DMS79 treated with DMSO at 0.1 percent for 48 hours (cell line): ENCODE measurements at regions not wholly inside any gene's neighbourhood (a gene's known extent, or its start where the extent isn't known, plus 50 kb on each side); places are given as distances from the start of the nearest gene placed in this dataset.
"Not testable (repeated sequence)": the region's sequence is repeated elsewhere in the genome, so short reads cannot be mapped to it uniquely, and the experiment has no call there.

ENCODE experiments used
- DNase-seq: peaks from one replicate; lab custom pipeline; 2025; lab: John Stamatoyannopoulos, UW

DNA sequence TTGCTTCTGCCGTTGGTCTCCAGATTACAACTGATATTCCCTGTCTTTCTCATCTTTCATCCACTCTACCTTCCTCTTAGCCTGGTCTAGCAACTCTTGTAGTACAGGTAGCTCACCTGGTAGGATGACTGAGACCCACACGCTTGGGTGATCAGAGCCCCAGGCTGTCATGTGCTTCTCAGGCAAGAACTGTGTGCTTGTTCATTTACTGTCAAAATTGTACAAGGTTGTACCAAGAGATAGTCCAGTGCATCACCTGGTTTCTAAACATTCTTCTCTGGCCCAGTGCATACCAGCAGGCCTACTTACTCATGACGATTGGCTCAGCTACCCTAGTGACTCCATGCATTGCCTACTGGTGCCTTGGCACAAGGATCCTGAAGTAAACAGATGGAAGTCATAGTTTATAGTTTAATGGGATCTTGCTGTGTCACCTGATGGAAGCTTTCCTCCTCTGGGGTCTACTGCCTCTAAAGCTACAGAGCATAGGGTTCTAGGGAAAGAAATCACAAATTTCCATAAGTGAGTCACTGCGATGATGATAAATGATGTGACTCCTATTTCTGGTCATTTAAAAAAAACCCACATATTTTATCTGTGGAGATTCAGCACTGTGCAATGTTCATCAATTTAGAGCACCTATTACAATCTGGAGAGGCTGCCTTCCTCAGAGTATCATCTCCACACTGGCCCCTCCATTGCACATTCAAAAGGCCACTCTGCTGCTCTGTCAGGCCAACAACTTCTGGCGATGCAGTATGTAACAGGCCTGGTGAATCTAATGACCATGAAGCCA, 481.8 kb upstream of the MEIS1 start:
- no peak for DNase-seq

DNA sequence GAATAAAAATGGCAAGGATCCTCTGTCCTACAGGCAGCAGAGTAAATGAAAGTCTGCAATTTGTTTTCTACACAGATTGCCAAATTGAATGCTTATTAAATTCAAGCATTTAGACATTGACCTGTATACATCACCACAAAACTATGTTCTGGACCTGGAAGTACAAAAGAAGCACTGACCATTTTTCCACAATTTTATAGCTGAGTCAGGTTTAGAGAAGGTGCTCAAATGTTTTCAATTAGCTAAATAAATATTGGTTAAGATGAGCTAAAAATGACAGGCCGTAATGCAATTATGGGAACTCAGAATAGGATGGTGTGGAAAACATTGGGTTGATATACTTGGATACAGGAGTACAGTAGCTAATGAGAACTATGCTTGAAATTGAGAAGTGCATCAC, 490.7 kb upstream of the MEIS1 start:
- no peak for DNase-seq

DNA sequence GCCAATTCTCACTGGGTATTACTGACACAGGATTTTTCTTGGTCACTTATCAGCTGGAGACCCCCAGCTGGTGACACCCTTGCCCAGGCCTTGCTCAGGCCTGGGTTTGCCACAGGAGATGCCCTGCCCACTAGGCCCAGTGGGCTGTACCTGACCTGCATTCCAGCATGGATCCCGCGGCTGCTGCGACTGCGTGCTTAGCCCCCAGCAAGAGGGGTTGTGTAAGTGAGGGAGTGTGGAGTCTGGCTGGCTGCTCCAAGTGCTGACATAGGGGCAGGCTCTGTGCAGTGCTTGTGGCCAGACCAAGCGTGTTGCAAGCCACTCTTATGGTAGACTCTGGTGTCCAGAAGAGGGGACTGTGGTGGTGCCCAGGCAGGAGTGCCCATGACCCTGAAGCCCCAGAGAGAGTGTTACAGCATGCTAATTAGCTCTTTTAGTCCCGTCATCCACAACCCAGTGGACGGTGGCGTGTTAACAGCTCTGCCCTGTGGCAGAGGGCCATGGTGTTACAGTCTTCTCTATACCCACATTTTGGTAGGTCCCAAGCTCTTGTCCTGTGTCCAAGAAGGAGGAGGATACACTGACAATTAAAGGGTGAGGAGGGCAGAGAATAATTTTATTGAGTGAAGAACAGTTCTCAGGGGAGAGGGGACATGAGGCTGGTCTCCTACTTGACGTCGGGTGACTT, 491.7 kb upstream of the MEIS1 start:
- DNase-seq, result no peak

GRCh38 chr2:65940856-65941255, 494.1 kb upstream of the MEIS1 start:
- no peak for DNase-seq

DNA sequence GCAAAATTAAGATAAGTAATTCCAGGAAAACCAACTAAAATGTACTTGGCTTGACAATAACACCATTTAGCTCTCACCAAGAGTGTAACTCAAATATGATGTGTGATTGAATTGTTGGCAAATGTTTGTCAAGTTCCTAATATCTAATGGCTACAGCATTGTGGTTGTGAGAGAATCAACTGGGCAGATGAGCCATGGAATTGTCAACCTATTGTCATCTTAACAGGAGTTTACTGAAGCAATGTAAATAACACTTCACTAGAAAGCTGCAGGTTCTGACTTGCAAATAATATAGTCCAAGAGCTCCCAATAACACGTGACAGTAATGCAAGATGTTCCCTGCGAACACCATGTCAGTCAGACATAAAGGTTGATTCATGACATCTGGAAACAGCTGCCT, 495.2 kb upstream of the MEIS1 start:
- no peak for DNase-seq

DNA sequence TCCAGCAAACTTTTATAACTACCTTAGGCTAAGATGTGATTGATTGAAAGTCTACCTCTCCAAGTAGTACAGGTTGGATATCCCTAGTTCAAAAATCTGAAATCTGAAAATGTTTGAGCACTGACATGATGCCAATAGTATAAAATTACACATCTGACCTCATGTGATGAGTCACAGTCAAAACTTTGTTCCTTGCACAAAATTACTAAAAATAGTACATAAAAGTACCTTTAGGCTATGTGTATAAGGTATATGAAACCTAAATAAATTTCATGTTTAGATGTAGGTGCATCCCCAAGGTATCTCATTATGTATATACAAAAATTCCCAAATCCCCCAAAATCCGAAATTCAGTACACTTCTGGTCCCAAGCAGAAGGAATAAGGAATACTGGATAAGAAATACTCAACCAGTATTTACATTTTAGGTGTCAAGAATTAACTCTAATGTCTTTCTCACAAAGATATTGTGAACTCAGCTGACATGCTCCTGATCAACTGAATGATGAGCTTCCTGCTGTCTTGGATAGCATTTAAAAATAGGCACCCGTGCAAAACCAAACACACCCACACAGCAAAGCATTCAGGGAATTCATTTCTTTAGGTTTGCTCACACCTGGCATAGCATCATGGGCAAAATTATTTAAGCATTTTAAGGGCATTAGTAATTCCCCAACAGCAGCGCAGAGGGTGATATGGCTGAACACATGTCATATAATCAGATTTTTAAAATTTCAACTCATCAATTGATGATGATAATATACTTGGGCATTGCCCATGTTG, 497.4 kb upstream of the MEIS1 start:
- no peak for DNase-seq

- no peak for DNase-seq
These were observed 499.8 kb upstream of the MEIS1 start for GRCh38 chr2:65934992-65935629.

DNA sequence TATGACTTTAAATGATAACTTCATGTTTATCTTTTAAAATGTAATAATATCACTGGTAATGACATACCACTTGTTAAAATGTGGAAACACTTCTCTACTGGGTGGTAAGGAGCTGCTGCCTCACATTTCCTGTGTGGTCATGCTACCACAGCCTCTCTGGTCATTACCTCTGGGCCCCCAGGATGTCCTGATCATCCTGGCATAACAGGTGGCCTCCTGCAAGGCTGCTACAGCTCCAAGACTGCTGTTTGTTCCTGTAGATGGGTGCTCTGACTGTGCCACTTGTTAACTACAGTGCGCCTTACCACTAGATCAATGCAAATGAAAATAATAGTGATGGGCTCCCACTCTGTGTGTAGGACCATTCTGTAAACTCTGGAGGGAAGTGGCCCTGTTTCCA, 500.2 kb upstream of the SPRED2 start:
- no peak for DNase-seq

DNA sequence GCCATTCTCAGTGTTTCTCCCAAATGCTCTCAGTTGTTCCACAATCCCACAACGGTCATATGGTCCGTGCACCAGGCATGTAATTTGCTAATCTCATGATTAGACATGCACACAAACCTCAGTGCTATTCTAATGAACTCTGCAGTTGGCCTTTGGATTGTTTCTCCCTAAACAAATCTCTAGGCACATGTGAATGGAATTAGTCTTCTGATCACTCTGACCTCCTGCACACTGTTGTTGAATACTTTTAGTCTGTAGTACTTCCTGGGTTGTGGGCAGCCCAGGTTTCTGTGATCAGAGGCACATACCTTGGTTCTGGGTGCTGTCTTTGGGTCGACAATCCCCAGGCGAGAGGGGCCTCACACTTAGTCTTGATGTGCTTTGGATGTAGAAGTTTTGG, 498.7 kb upstream of the SPRED2 start:
- no peak for DNase-seq

DNA sequence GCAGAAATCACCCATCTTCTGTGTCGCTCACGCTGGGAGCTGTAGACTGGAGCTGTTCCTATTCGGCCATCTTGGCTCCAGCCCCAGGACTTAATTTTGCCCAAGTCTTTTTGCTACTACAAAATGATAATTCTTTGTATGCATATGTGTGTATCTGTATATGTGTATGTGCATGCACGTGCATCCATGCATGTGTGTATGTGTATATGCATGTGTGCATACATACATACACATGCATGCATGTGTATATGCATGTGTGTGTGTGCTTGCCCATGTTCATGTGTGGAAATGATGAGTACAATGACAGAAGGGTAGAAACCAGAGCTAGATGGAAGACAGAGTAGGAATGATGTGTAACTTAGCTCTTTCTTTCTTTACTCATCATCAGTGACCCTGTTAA, 497.9 kb upstream of the SPRED2 start:
- no peak for DNase-seq

- not testable (repeated sequence) for DNase-seq
These were observed 497.3 kb upstream of the SPRED2 start for GRCh38 chr2:65929664-65930063.

GRCh38 chr2:65922794-65923193, 490.4 kb upstream of the SPRED2 start:
- DNase-seq, result no peak

GRCh38 chr2:65922030-65922429, 489.6 kb upstream of the SPRED2 start:
- no peak for DNase-seq

DNA sequence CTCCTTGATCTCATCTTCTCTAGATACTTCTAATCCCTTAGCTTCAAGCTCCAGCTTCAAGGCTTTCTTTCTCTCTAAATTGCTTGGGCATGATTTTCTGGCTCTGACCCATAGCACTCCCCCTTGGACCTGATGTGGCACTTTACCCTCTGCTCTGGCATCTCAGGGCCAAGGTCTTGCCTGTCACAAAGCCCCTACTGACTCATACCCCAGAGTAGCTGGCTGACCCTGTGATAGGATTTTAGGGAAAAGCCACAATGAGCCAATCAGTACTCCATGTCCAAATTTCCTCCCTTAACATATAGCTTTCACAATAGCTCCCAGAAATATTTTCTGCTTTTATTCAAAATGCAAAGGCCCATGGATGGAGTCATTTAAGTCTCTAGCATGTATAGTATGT, 488.7 kb upstream of the SPRED2 start:
- DNase-seq, result no peak

DNA sequence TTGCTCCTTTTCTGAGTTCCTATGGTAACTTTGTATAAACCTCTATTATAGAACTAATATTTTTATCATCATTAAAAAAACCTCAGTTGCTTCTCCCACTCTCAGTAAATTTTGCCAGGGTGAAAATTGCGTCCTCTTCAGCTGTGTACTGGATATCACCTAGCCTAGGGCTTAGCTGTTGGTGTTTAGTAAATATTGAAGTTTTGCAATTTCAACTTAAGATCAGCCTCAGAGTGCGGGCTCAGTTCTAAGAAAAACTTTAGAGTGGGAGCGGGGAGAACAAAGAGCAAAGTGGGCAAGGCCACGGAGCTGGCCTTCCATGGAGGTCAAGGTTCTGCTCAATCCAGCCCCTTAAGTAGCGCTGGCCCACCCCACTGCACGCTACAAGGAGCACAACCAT, 488.3 kb upstream of the SPRED2 start:
- DNase-seq, result no peak

- peak; percentile 89 for DNase-seq
These were observed 487.3 kb upstream of the SPRED2 start for GRCh38 chr2:65919550-65920188.

GRCh38 chr2:65918760-65919187, 486.4 kb upstream of the SPRED2 start:
- peak; percentile 52 for DNase-seq

DNA sequence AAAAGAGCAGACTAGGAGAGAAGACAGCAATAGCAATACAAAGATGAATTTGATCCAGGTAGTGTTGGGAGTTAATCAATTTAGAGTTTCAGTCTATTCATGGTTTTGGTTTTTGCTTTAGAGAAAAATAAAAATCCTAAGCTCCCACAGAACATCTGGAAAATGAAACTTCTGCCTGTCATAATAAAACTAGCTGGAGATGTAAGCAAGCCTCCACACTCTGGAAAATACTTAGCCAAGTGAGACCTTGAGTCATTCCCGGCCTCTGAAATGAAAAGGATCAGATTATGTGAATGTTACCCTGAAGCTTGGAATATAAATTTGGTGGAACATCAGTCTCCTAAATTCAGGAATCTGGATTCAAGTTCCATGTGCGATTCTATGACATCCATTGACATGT, 485.6 kb upstream of the SPRED2 start:
- no peak for DNase-seq

GRCh38 chr2:65916785-65917295, 484.4 kb upstream of the SPRED2 start:
- no peak for DNase-seq

DNA sequence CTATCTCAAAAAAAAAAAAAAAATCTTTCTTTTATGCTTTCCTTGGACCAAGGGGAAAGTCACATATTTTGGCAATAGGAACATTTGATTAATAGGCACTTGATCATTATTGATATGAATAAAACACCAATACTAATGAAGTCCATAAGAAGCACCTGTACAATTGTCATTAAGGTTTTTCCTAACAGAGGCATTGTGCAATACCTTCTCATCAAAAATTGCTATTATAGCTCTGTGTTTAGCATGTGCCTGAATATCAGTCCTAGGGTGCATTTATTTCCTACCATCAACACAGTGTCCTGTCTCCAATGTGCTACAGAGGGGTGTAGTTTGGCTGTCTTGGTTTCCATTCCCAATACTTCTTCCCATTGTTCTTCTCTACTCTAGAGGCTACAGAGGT, 483.8 kb upstream of the SPRED2 start:
- DNase-seq, result no peak

DNA sequence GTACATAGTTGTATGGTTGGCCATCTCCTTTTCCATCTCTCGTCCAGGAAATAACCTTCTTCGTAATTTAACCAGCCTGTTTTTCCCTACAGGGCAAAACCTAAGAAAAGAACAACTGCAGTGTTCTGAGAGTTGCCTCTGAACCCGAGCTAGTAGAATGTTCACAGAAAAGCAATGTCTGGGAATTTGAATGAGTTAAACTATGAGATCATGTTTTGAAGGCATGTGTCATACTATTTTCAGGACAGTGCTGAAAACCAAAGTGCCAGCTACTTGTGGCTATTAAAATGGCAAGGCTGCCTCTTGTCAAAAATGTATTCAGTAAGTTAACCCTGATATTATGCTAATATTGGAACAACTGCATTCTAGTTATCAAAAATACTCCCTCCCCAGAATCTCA, 482.9 kb upstream of the SPRED2 start:
- no peak for DNase-seq
